Adrenal gland (tissue), 9 donors: ENCODE measurements at regions not wholly inside any gene's neighbourhood (a gene's known extent, or its start where the extent isn't known, plus 50 kb on each side); places are given as distances from the start of the nearest gene placed in this dataset.
A peak's percentile ranks its signal among the peaks of the same experiment; 100 is the strongest.

Experiments
- DNase-seq, 7 donors: peaks; one replicate each; pipeline ENCODE4 v3.0.0-alpha.2; 2019 to 2020
- H3K27ac ChIP-seq, 5 donors: fragments of 200-600 bp; sonication (generic) in 4 of 5; 1 replicate in 3 of 5; 2 replicates in 2 of 5; pipeline versions ENCODE4 v1.5.1 to v1.8.0; 2016 to 2020; ENCODE audit warnings: mild to moderate bottlenecking in 1 of 5
- H3K27me3 ChIP-seq: fragments of 200-600 bp; 2 replicates; pipeline ENCODE4 v1.8.0; 2021
- H3K36me3 ChIP-seq, 2 donors: fragments of 200-600 bp; replicated peaks in 1 of 2; 1 replicate in 1 of 2; 2 replicates in 1 of 2; pipeline versions ENCODE4 v1.5.1 to v1.8.0; 2018 to 2022
- H3K4me1 ChIP-seq, 2 donors: fragments of 200-600 bp; replicated peaks in 1 of 2; 1 replicate in 1 of 2; 2 replicates in 1 of 2; pipeline versions ENCODE4 v1.5.1 to v1.8.0; 2018 to 2021
- H3K4me3 ChIP-seq, 4 donors: fragments of 200-600 bp; sonication (generic) in 3 of 4; one replicate each; pipeline ENCODE4 v1.5.1; 2016 to 2018
- H3K9me3 ChIP-seq, 3 donors: fragments of 200-600 bp; sonication (generic) in 1 of 3; replicated peaks in 1 of 3; 1 replicate in 2 of 3; 2 replicates in 1 of 3; pipeline versions ENCODE4 v1.5.1 to v1.8.0; 2016 to 2021
- CTCF ChIP-seq, 6 experiments: fragments of 450-650 bp in 4 of 6; fragments of 200-600 bp in 2 of 6; sonication (generic) in 1 of 6; IDR thresholded peaks; 1 replicate in 5 of 6; 2 replicates in 1 of 6; pipeline versions ENCODE4 v1.5.1 to v1.8.0; 2016 to 2021; ENCODE audit warnings: antibody characterized with exemption in 6 of 6, mild to moderate bottlenecking in 2 of 6, moderate library complexity in 1 of 6
- POLR2A ChIP-seq, 2 donors: fragments of 450-650 bp; IDR thresholded peaks; one replicate each; pipeline ENCODE4 v1.6.1; 2017; ENCODE audit warnings: antibody characterized with exemption in 2 of 2, mild to moderate bottlenecking in 2 of 2, moderate library complexity in 1 of 2
- WGBS, 4 donors: extraction: QIAGEN DNeasy Blood & Tissue Kit in 2 of 4; methylation state at CpG; one replicate each; pipeline versions ENCODE4 v1.1.5 to v1.1.7; 2013 to 2017; 5-methylcytosine and 5-hydroxymethylcytosine counted together
- intact Hi-C, 2 donors: fragments of 100-400 bp; cut with DNase I; formaldehyde crosslinking; loops; one replicate each; pipeline versions ENCODE4 v1.14.1 to v1.15.0; 2022 to 2023
- donor health status: healthy with polysubstance abuse.
- donor health status: Bipolar disorder and iron deficiency.
- donor health status: DM: yes; HTN: yes; CAD: no.
- donor health status: DM: no; HTN: no; CAD: no.
- donor health status: DM: no; HTN: no; CAD: no.

DNA sequence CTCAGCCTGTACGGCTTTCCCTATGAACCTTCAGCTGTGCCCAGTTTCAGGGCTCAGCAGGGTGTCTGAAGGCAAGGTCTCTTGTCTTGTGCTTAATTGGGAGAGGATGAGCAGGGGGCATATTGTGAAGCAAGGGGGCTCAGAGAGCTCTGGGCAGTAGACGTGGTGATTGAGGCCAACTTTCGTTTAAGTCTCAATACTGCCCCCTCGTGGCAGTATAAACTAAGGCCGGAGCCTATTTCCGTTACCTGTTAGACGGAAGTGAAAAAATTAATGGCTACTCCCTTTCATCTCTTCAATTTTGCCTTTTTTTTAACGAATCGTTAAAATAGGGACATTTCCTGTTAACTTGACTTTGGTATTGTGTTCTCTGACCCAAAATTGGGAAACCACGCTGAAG, 193.4 kb downstream of the TDRD15 start:
- Histone ChIP-seq H3K9me3 (no peaks in the 10 kb centered on the region), H3K4me1 (peaks cover 0 to 5% of the 10 kb centered on the region in 2 donors), H3K4me3 (no peak overlapping the region), H3K27me3 (no peaks in the 10 kb centered on the region), H3K27ac (no peak overlapping the region), H3K36me3 (no peaks in the 10 kb centered on the region)
- 19 to 21% (median 20%) methylated on average over 10 of the region's 10 CpGs for whole genome bisulfite sequencing, 4 donors
- DNase-seq: peak; percentile 43 to 82 (median 64)
- TF ChIP-seq POLR2A (IDR thresholded peaks at IDR 0.05) (no peak), CTCF (IDR thresholded peaks at IDR 0.05) (peak; percentile 63 to 82 (median 76))
- intact Hi-C loops: loop anchor here (2.0 to 10.0 kb wide), 3 partner anchors 140 to 272 kb away; partner anchors contain the start of gene APOB (in 1 of the 2)

DNA sequence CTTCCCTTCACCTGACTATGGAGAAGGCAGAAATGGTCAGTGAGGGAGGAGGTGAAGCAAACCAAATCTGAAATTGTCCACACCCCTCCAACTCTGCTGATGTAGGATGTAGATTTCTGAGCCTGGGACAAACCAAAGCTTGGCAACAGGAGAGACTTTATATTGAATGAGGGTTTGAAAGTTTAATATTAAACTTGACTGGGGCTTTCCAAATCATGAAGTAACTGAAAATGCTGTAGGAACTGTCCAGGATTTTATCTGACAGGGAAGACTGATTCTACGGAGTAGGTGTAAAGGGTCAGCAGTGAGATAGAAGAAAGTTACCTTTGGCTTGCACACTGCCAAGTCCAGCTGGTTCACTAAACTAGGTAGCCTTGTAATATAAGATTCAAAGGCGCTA, 194.5 kb downstream of the TDRD15 start:
- H3K4me1 ChIP-seq: peaks cover 0 to 5% of the 10 kb centered on the region in 2 donors
- DNase-seq: no peak
- no peak overlapping the region for H3K27ac ChIP-seq
- TF ChIP-seq POLR2A (IDR thresholded peaks at IDR 0.05) (no peak), CTCF (IDR thresholded peaks at IDR 0.05) (no peak)
- H3K4me3 ChIP-seq: no peak overlapping the region
- no peaks in the 10 kb centered on the region for H3K9me3 ChIP-seq
- WGBS, 4 donors: 86 to 95% (median 92%) methylated on average over 2 of the region's 2 CpGs
- no peaks in the 10 kb centered on the region for H3K36me3 ChIP-seq
- intact Hi-C loops: loop anchor here in 1 of 2 donors (5.0 to 10.0 kb wide), 2 partner anchors 141 to 273 kb away; partner anchors contain the start of gene APOB
- no peaks in the 10 kb centered on the region for H3K27me3 ChIP-seq

GRCh38 chr2:21326152-21326551, 202.4 kb downstream of the TDRD15 start:
- Histone ChIP-seq H3K9me3 (no peaks in the 10 kb centered on the region), H3K4me3 (no peak overlapping the region), H3K4me1 (no peaks in the 10 kb centered on the region), H3K27me3 (no peaks in the 10 kb centered on the region), H3K27ac (no peak overlapping the region), H3K36me3 (no peaks in the 10 kb centered on the region)
- TF ChIP-seq POLR2A (IDR thresholded peaks at IDR 0.05) (no peak), CTCF (IDR thresholded peaks at IDR 0.05) (no peak)
- WGBS, 4 donors: 62 to 71% (median 68%) methylated on average over 2 of the region's 2 CpGs
- DNase-seq: no peak
- intact Hi-C loops: no loop called here

DNA sequence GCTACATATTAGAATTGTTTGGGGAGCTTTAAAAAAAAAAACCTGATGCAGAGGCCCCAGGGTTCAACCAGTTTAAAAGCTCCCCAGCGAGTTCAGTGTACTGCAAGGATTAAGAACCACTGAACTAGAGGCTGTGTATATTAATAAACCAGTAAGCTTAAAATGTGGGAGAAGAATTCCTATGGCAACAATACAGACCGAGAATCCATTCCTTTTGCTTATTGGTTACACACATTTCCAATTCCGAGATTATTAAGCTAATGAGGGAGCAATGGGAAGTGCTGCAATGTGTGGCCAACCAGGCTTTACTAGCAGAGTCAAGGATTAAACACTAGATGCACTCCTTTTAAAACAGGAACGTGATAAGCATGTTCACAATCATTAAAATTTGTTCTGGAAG, 204.4 kb downstream of the TDRD15 start:
- intact Hi-C loops: no loop called here
- Histone ChIP-seq H3K4me3 (no peak overlapping the region), H3K27me3 (no peaks in the 10 kb centered on the region), H3K4me1 (no peaks in the 10 kb centered on the region), H3K27ac (no peak overlapping the region), H3K36me3 (no peaks in the 10 kb centered on the region), H3K9me3 (no peaks in the 10 kb centered on the region)
- TF ChIP-seq POLR2A (IDR thresholded peaks at IDR 0.05): no peak
- TF ChIP-seq CTCF (IDR thresholded peaks at IDR 0.05): no peak
- DNase-seq: no peak
- 63 to 75% (median 68%) methylated on average over 4 of the region's 4 CpGs for WGBS, 4 donors
